HG02763 (cell line): ENCODE measurements at regions not wholly inside any gene's neighbourhood (a gene's known extent, or its start where the extent isn't known, plus 50 kb on each side); places are given as distances from the start of the nearest gene placed in this dataset.
"Not testable (repeated sequence)": the region's sequence is repeated elsewhere in the genome, so short reads cannot be mapped to it uniquely, and the experiment has no call there.

Experiments
- ATAC-seq: cut with Tn5 transposase; IDR thresholded peaks from one replicate; pipeline ENCODE4 v1.9.1; 2021; ENCODE audit warnings: mild to moderate bottlenecking, moderate library complexity; ENCODE audit not compliant: unreplicated experiment

DNA sequence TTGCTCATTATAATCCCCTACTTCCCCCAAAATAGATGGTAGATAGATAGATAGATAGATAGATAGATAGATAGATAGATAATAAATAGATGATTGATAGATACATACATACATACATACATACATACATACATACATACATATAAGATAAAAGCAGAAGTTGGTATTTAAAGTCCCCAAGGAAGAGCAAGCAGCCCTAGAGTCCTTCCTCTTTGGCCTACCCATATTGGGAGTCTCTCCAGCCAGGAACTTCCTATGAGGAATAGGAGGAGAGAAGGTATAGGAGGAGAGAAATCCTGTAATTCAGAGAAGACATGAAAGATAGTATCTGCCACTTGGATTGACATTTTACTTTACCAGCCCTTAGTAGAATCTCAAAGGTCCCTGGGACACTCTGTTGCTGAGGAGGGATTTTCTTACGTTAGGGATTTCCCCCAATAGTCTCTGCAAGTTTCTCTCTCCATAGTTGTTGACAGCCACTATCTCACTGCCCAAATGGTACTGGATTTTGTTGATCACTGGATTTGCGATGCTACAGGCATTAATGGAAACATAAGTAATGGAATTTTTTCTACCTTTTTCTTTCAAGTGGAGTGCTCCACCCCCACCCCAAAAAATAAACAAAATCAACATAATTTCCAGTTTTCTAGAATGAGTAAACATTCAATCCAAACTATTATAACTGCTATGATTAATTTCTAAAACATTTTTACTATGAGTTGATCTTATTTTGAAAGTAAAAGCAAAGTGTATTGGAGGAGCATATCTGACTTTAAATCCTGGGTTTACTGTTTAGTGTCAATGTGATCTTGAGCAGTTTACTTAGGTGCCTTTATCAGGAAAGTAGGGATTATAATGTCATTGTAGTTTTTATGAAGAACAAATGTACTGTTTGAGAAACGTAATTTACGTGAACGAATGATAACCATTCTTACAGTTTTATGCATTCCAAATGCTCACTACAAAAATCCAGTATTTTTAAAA is 93.2 kb upstream of the TNFSF4 start:
- no peak for ATAC-seq

DNA sequence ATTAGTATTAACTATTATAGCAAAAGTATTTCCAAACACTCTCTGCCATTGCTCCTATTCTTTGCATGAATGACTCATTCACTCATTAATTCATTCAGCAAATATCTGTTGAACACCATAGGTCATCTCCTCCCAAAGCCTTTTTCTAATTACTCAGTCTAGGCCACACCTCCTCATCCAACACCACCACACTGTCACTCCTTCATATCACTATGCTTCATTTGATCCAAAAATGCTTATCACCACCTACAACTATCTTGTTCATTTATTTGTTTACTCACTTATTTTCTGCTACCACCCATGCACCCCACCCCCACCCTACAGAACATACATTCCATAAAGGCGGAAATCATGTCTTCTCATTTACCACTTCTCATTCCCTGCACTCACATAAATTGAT is 94.4 kb upstream of the TNFSF4 start:
- ATAC-seq = no peak

- ATAC-seq = no peak
Observed at GRCh38 chr1:173302366-173302765, 95.2 kb upstream of the TNFSF4 start.

DNA sequence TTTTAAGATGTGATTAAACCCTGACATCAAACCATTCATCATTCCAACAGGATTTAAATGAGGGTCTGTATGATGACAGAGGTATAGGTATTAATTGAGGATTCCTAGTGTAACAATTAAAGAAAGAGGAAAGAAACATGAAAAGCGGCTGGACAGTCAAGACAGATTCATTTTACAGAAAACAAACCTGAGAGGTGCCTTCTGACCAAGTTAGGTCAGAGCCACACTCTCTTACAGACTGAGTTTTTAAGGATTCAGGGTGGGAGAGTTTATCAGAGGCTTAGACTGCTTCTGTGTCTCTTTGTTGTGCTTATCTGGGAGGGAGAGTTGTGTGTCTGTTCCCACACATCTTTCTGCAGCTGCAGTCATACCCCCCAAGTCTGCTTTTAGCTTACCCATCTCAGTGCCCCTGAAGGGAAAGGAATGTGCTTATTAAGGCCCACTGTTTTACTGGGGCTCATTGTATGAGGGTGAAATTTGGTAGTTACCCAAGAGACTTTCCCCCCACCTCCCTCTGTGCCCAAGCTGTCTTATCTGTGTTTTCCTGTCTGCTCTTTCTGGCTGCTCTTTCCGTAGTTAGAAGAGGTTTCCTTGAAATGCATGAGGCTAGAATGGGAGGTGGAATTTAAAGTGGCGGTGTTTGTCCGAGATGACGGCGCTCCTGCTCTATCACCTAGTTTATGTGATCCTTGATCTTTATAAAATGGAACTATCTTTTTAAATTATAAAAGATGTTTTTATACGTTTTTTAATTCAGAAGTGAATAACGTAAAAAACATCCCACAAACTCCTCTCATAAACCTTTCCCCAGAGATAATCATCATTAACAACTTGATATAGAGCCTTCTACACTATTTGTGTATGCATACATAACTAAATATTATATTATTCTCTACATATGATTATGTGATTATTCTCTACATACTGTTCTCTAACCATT is 96.0 kb upstream of the TNFSF4 start:
- no peak for ATAC-seq

- no peak for ATAC-seq
Observed at GRCh38 chr1:173303984-173304383, 96.9 kb upstream of the TNFSF4 start.

GRCh38 chr1:173304529-173305227 is 97.5 kb upstream of the TNFSF4 start:
- ATAC-seq = no peak

GRCh38 chr1:173307845-173308244 is 100.7 kb upstream of the TNFSF4 start:
- no peak for ATAC-seq

GRCh38 chr1:173314656-173315055 is 107.5 kb upstream of the TNFSF4 start:
- no peak for ATAC-seq

DNA sequence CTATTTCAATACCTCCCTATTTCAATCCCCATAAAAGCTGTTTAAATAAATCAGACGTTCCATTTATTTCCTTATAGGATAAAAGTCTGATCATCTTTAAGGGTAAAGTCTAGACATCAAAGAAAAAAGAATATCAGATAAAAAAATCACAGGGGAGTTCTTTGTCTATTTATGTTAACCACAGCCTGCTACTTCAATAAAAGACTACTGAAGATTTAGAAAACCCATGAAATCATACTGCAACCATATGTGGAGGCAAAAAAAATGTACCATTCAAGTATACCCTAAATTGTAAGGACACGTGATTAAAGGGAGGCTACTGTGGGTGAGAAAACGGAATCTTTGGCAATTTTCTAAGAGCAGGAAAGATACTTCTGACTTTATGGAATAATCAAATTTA is 108.2 kb upstream of the TNFSF4 start:
- ATAC-seq = no peak

DNA sequence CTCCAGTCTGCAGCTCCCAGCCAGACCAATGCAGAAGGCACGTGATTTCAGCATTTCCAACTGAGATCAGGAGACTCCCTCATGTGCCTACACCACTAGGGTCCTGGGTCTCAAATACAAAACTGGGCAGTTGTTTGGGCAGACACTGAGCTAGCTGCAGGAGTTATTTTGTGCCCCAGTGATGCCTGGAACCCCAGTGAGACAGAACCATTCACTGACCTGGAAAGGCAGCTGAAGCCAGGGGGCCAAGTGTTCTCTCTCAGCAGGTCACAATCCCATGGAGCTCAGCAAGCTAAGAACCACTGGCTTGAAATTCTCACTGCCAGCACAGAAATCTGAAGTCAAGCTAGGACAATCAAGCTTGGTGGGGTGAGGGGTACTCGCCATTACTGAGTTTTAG is 111.7 kb upstream of the TNFSF4 start:
- no peak for ATAC-seq

GRCh38 chr1:173324352-173324751 is 117.2 kb upstream of the TNFSF4 start:
- not testable (repeated sequence) for ATAC-seq

DNA sequence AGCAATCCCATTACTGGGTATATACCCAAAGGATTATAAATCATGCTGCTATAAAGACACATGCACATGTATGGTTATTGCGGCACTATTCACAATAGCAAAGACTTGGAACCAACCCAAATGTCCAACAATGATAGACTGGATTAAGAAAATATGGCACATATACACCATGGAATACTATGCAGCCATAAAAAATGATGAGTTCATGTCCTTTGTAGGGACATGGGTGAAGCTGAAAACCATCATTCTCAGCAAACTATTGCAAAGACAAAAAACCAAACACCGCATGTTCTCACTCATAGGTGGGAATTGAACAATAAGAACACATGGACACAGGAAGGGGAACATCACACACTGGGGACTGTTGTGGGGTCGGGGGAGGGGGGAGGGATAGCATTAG is 120.9 kb upstream of the TNFSF4 start:
- not testable (repeated sequence) for ATAC-seq

DNA sequence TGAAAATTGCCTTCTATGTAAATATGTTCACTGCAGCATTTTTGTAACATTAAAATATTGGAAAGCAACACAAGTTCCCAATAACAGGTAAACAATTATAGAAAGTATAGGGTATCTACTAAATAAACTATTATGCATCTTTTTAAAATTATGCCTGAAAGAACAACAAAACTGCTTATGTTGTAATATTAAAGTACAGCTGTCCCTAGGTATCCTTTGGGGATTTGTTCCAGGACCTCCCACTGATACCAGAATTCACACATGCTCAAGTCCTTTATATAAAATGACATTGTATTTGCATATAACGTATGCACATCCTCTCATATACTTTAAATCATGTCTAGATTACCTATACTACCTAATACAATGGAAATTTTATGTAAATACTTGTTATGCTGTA is 121.8 kb upstream of the TNFSF4 start:
- ATAC-seq = no peak

DNA sequence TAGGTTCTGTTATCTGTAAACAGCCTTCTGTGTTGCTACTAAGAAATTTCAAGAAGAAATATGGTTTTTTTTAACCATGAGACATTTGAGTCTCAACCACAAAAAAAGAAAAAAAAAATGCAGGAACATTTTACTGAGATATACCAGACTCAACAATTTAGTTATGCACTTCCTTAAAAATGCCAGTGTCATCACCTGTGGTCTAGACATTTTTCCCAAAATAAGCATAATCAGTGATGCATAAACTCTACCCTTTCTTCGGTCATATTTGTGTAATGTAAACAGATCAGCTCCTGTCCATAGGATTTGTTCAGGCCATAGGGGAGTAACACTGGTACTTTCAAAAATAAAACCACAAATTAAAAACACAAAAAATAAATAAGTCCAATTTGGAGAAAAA is 122.6 kb upstream of the TNFSF4 start:
- ATAC-seq = no peak

- no peak for ATAC-seq
Observed at GRCh38 chr1:173330149-173330951, 123.2 kb upstream of the TNFSF4 start.

DNA sequence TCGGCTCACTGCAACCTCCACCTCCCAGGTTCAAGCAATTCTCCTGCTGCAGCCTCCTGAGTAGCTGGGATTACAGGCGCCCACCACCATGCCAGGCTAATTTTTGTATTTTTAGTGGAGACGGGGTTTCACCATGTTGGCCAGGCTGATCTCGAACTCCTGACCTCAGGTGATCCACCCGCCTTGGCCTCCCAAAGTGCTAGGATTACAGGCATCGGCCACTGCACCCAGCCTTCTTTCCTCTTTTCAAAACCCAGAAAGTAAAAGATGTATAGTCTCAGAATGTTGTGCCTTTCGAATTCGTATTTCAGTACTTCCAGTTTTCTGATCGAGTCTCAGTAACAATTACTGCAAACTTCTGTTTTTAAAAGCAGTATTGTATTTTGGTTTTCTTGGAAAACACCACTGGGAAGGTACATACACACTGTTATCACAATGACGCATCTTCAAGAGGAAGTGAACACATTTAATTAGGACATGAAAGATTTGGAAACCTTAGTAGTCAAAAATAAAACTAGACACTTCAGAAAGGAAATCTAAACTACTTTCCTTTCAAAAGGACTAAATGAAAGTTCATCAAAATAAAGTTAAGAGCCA is 123.9 kb upstream of the TNFSF4 start:
- not testable (repeated sequence) for ATAC-seq

- ATAC-seq = no peak
Observed at GRCh38 chr1:173332026-173332425, 124.9 kb upstream of the TNFSF4 start.

GRCh38 chr1:173333581-173333980 is 126.5 kb upstream of the TNFSF4 start:
- no peak for ATAC-seq

- ATAC-seq = no peak
Observed at GRCh38 chr1:173337126-173337525, 130.0 kb upstream of the TNFSF4 start.

- ATAC-seq = no peak
Observed at GRCh38 chr1:173341307-173341706, 134.2 kb upstream of the TNFSF4 start.
